Fibroblast of skin of scalp (primary cell): ENCODE measurements at regions not wholly inside any gene's neighbourhood (a gene's known extent, or its start where the extent isn't known, plus 50 kb on each side); places are given as distances from the start of the nearest gene placed in this dataset.

Experiments
- DNase-seq: peaks from one replicate; pipeline ENCODE4 v3.0.0-alpha.2; 2013

DNA sequence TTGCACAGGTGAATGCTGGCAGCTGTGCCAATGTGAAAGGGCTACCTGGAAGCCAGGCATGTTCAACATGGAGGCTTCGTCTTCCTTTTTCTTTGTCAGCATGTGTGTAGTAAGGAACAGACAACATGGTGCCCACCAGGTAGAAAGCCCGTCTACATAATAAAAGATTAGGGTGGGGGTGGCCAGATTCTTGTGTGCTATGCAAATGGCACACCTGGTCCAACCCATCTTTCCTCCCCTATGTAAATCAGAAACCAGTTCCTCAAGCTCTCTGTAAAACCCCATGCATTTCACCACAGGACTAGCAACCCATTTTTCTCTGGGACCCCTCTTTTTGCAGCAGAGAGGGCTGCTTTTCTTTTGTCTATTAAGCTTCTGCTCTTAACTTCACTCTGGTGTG is 72.3 kb upstream of the ZP4 start:
- no peak for DNase-seq

DNA sequence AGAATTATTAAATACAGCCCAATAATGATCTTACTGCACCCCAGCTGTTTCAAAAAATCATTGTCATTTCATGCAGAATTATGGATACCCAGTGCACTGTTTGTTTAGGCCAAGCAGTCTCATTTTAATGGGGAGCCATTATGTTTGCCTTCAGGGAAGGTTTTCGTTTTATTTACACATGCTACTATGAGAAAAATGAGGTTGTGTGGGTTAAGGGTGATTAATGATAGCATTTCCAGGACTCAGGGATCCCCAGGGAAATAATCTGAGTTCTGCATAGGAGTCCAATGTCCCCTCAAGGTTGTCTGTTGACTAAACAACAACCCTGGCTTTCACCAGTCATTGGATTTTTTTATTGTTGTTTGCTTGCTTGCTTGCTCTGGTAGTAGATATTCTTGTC is 71.0 kb upstream of the ZP4 start:
- no peak for DNase-seq

DNA sequence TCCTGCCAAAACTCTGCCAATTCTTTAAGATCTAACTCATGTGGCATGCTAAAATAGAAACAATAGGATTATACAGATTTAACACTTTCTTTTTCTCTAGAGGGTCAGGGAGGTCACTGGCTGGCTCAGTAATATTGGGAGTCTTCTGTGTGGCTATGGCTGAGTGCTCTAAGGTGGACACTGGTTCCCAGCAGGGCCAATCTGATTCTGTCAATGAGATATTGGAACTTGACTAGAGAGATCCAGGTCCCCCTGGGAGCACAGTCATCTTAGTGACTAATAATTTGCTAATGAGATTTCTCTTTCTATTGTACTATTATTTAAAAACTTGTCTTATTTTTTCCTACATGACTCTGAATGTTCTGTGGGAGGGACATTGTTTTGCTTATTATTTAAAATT is 69.1 kb upstream of the ZP4 start:
- no peak for DNase-seq

DNA sequence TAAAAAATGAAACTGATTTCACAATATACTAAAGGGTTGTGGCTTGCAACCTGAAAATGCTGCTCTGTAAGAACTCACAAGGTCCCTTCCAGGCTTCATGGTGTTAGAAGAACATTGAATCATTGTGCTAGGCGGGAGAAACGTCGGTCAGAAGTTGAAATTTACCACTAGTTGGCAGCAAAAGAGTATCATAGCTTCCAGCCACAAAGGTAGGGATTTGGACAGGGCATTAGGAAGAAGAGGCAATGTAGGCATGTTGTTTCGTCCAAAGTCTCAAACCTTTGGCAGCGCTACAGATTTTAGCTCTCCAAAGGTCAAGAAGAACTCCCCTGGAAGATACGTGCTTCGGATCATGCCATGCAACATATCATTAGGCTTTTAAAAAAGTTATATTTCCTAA is 62.5 kb upstream of the ZP4 start:
- no peak for DNase-seq
